Spleen (tissue), 11 donors: ENCODE measurements at regions not wholly inside any gene's neighbourhood (a gene's known extent, or its start where the extent isn't known, plus 50 kb on each side); places are given as distances from the start of the nearest gene placed in this dataset.
"Not testable (repeated sequence)": the region's sequence is repeated elsewhere in the genome, so short reads cannot be mapped to it uniquely, and the experiment has no call there.

Experiments
- DNase-seq: peaks from one replicate; pipeline ENCODE4 v3.0.0-alpha.2; 2020
- H3K27ac ChIP-seq, 8 donors: fragments of 200-600 bp; sonication (generic) in 7 of 8; 1 replicate in 4 of 8; 2 replicates in 4 of 8; pipeline versions ENCODE4 v1.5.0 to v1.8.0; 2016 to 2021; ENCODE audit warnings: inconsistent platforms in 4 of 8, mild to moderate bottlenecking in 4 of 8, moderate library complexity in 1 of 8
- H3K27me3 ChIP-seq, 7 donors: fragments of 200-600 bp; sonication (generic) in 6 of 7; replicated peaks in 1 of 7; 1 replicate in 4 of 7; 2 replicates in 3 of 7; pipeline versions ENCODE4 v1.5.0 to v1.8.0; 2016 to 2021; ENCODE audit warnings: inconsistent platforms in 3 of 7, mild to moderate bottlenecking in 1 of 7
- H3K36me3 ChIP-seq, 6 donors: fragments of 200-600 bp; sonication (generic) in 5 of 6; 1 replicate in 4 of 6; 2 replicates in 2 of 6; pipeline versions ENCODE4 v1.5.0 to v1.8.0; 2016 to 2021; ENCODE audit warnings: inconsistent platforms in 2 of 6
- H3K4me1 ChIP-seq, 6 donors: fragments of 200-600 bp; sonication (generic) in 5 of 6; 1 replicate in 3 of 6; 2 replicates in 3 of 6; pipeline versions ENCODE4 v1.5.0 to v1.8.0; 2016 to 2021; ENCODE audit warnings: inconsistent platforms in 3 of 6
- H3K4me3 ChIP-seq, 8 donors: fragments of 200-600 bp; sonication (generic) in 7 of 8; 1 replicate in 4 of 8; 2 replicates in 4 of 8; pipeline versions ENCODE4 v1.5.0 to v1.8.0; 2016 to 2021; ENCODE audit warnings: inconsistent platforms in 4 of 8, mild to moderate bottlenecking in 4 of 8, moderate library complexity in 2 of 8
- H3K9me3 ChIP-seq, 8 donors: fragments of 200-600 bp; sonication (generic) in 7 of 8; 1 replicate in 4 of 8; 2 replicates in 4 of 8; pipeline versions ENCODE4 v1.5.0 to v1.8.0; 2016 to 2021; ENCODE audit warnings: inconsistent platforms in 4 of 8
- POLR2AphosphoS5 ChIP-seq, 3 donors: sonication (generic); formaldehyde crosslinking; IDR thresholded peaks; one replicate each; pipeline ENCODE4 v1.5.1; 2017; ENCODE audit warnings: antibody characterized with exemption in 3 of 3
- WGBS, 5 donors: extraction: QIAGEN DNeasy Blood & Tissue Kit in 3 of 5; methylation state at CpG; one replicate each; pipeline versions ENCODE4 v1.1.5 to v1.1.7; 2013 to 2018; 5-methylcytosine and 5-hydroxymethylcytosine counted together
- intact Hi-C: fragments of 100-400 bp; cut with DNase I; formaldehyde crosslinking; loops from one replicate; pipeline ENCODE4 v1.15.0; 2023; ENCODE audit warnings: low total_unique reads
- donor health status: healthy with polysubstance abuse.
- donor health status: DM: no; HTN: no; CAD: no; lungs with moderate emphysema.
- donor health status: DM: no; HTN: no; CAD: no.
- donor health status: Bipolar disorder and iron deficiency.
- donor health status: healthy.
- donor health status: DM: no; HTN: no; CAD: no.
- donor health status: DM: yes; HTN: yes; CAD: no.

GRCh38 chr1:196366-196765 lies 255.1 kb downstream of the OR4F29 start:
- H3K4me1 ChIP-seq, intact Hi-C loops, H3K36me3 ChIP-seq, H3K27me3 ChIP-seq, H3K27ac ChIP-seq, DNase-seq, H3K4me3 ChIP-seq, H3K9me3 ChIP-seq: not testable (repeated sequence)
- WGBS, 5 donors, result no CpG with 5 or more reads among the region's 5 CpGs

GRCh38 chr1:191296-192049 lies 260.0 kb downstream of the OR4F29 start:
- Histone ChIP-seq H3K36me3 (peaks cover 0 to 17% (median 6%) of the 10 kb centered on the region in 6 donors), H3K4me3 (peak overlapping the region in 1 of 8 donors; percentile 0), H3K27ac (peak overlapping the region in 4 of 8 donors; percentile 10 to 63 (median 42)), H3K4me1 (peaks cover 4 to 12% (median 7%) of the 10 kb centered on the region in 6 donors)
- intact Hi-C loops, H3K27me3 ChIP-seq, H3K9me3 ChIP-seq: not testable (repeated sequence)
- peak; percentile 28 to 61 (median 61) for TF ChIP-seq POLR2AphosphoS5 (IDR thresholded peaks at IDR 0.05)
- WGBS, 5 donors, result 40 to 49% (median 45%) methylated on average over 12 to 17 of the region's 19 CpGs
- peak; percentile 85 for DNase-seq

GRCh38 chr1:190678-191077 lies 260.8 kb downstream of the OR4F29 start:
- 84 to 95% (median 90%) methylated on average over 4 to 5 of the region's 6 CpGs for WGBS, 5 donors
- H3K9me3 ChIP-seq, H3K4me3 ChIP-seq, intact Hi-C loops, H3K27me3 ChIP-seq: not testable (repeated sequence)
- H3K4me1 ChIP-seq, result peaks cover 4 to 12% (median 7%) of the 10 kb centered on the region in 6 donors
- H3K36me3 ChIP-seq, result peaks cover 0 to 23% (median 8%) of the 10 kb centered on the region in 6 donors
- DNase-seq, result peak; percentile 6
- peak overlapping the region in 2 of 8 donors; percentile 29 to 63 for H3K27ac ChIP-seq

- peak; percentile 18 for DNase-seq
- peaks cover 0 to 23% (median 8%) of the 10 kb centered on the region in 6 donors for H3K36me3 ChIP-seq
- WGBS, 5 donors, result 63 to 94% (median 80%) methylated on average over 3 to 4 of the region's 8 CpGs; no CpG with 5 or more reads in 1 of the 5 donors
These were observed 261.6 kb downstream of the OR4F29 start for GRCh38 chr1:189915-190314.

GRCh38 chr1:189270-189669 lies 262.2 kb downstream of the OR4F29 start:
- H3K9me3 ChIP-seq, intact Hi-C loops, H3K27ac ChIP-seq, H3K4me3 ChIP-seq, H3K27me3 ChIP-seq: not testable (repeated sequence)
- Histone ChIP-seq H3K4me1 (peaks cover 4 to 12% (median 7%) of the 10 kb centered on the region in 6 donors), H3K36me3 (peaks cover 0 to 23% (median 8%) of the 10 kb centered on the region in 6 donors)
- 79 to 100% (median 100%) methylated on average over 2 to 6 of the region's 13 CpGs; no CpG with 5 or more reads in 1 of the 5 donors for WGBS, 5 donors
- DNase-seq, result peak; percentile 58

More at GRCh38 chr1:189915-190314, 261.6 kb downstream of the OR4F29 start:
- H3K27ac ChIP-seq, H3K27me3 ChIP-seq, H3K4me3 ChIP-seq, H3K9me3 ChIP-seq, intact Hi-C loops: not testable (repeated sequence)
- H3K4me1 ChIP-seq, result peaks cover 4 to 12% (median 7%) of the 10 kb centered on the region in 6 donors

GRCh38 chr1:187298-187697 lies 264.2 kb downstream of the OR4F29 start:
- intact Hi-C loops, H3K4me3 ChIP-seq, H3K27me3 ChIP-seq, H3K27ac ChIP-seq, H3K9me3 ChIP-seq: not testable (repeated sequence)
- Histone ChIP-seq H3K36me3 (peaks cover 0 to 23% (median 8%) of the 10 kb centered on the region in 6 donors), H3K4me1 (peaks cover 4 to 12% (median 7%) of the 10 kb centered on the region in 6 donors)
- WGBS, 5 donors, result 70 to 100% (median 77%) methylated on average over 1 to 4 of the region's 6 CpGs; no CpG with 5 or more reads in 1 of the 5 donors
- DNase-seq, result peak; percentile 32

GRCh38 chr1:186691-187131 lies 264.8 kb downstream of the OR4F29 start:
- H3K4me1 ChIP-seq, result peaks cover 4 to 11% (median 7%) of the 10 kb centered on the region in 6 donors
- WGBS, 5 donors, result 81 to 95% (median 89%) methylated on average over 2 of the region's 2 CpGs
- H3K9me3 ChIP-seq, H3K4me3 ChIP-seq, intact Hi-C loops, H3K27ac ChIP-seq, H3K27me3 ChIP-seq: not testable (repeated sequence)
- peak; percentile 47 for DNase-seq
- peaks cover 0 to 23% (median 8%) of the 10 kb centered on the region in 6 donors for H3K36me3 ChIP-seq

GRCh38 chr1:186223-186622 lies 265.3 kb downstream of the OR4F29 start:
- H3K4me1 ChIP-seq, H3K27me3 ChIP-seq, H3K4me3 ChIP-seq, H3K27ac ChIP-seq, H3K9me3 ChIP-seq, intact Hi-C loops: not testable (repeated sequence)
- 76 to 86% (median 84%) methylated on average over 3 to 9 of the region's 15 CpGs; no CpG with 5 or more reads in 2 of the 5 donors for WGBS, 5 donors
- peak; percentile 31 for DNase-seq
- H3K36me3 ChIP-seq, result peaks cover 0 to 22% (median 8%) of the 10 kb centered on the region in 6 donors

- H3K27ac ChIP-seq, H3K4me1 ChIP-seq, H3K9me3 ChIP-seq, H3K4me3 ChIP-seq, H3K27me3 ChIP-seq, intact Hi-C loops: not testable (repeated sequence)
- H3K36me3 ChIP-seq, result peaks cover 0 to 17% (median 8%) of the 10 kb centered on the region in 6 donors
- peak; percentile 50 for DNase-seq
- WGBS, 5 donors, result 81 to 100% (median 86%) methylated on average over 4 to 5 of the region's 13 CpGs; no CpG with 5 or more reads in 1 of the 5 donors
These were observed 266.0 kb downstream of the OR4F29 start for GRCh38 chr1:185526-185925.

- DNase-seq, result peak; percentile 23
- intact Hi-C loops, result not testable (repeated sequence)
These were observed 267.2 kb downstream of the OR4F29 start for GRCh38 chr1:184336-184686.

More at GRCh38 chr1:184336-184686, 267.2 kb downstream of the OR4F29 start:
- H3K9me3 ChIP-seq, H3K27ac ChIP-seq, H3K4me1 ChIP-seq, H3K27me3 ChIP-seq, H3K4me3 ChIP-seq: not testable (repeated sequence)
- peaks cover 0 to 15% (median 8%) of the 10 kb centered on the region in 6 donors for H3K36me3 ChIP-seq
- WGBS, 5 donors, result 66% methylated on average over 3 of the region's 3 CpGs; no CpG with 5 or more reads in 4 of the 5 donors
